IMR-90 (cell line): ENCODE measurements at regions not wholly inside any gene's neighbourhood (a gene's known extent, or its start where the extent isn't known, plus 50 kb on each side); places are given as distances from the start of the nearest gene placed in this dataset.

Source experiments
- ATAC-seq: fragments of 200-7000 bp; cut with Tn5 transposase; 2 replicates; pipeline ENCODE4 v1.9.1; 2020; ENCODE audit warnings: low read depth, mild to moderate bottlenecking, moderate library complexity
- BruUV-seq: library from RNA; stranded (reverse); fragments of 400-500 nt; replicated peaks from 2 replicates; lab custom pipeline; 2021; lab: Mats Ljungman, UMichigan
- CTCF ChIA-PET: fragments of 300-600 bp; formaldehyde crosslinking; extraction: SDS; loops from one replicate; lab custom pipeline; 2021; ENCODE audit warnings: antibody characterized with exemption; lab: Yijun Ruan, JAX
- POLR2A ChIA-PET: fragments of 300-600 bp; sonication (Branson Sonifier 250); formaldehyde crosslinking; loops from one replicate; lab custom pipeline; 2022; ENCODE audit warnings: antibody characterized with exemption; ENCODE audit not compliant: unreplicated experiment; lab: Charles Lee
- DNase-seq: peaks from one replicate; pipeline ENCODE4 v3.0.0; 2013
- H2AFZ ChIP-seq: replicated peaks from 2 replicates; pipeline ENCODE3; 2013; ENCODE audit warnings: low read length, mild to moderate bottlenecking; ENCODE audit not compliant: poor library complexity
- H2AK5ac ChIP-seq: 2 replicates; pipeline ENCODE4 v1.6.1; 2013; ENCODE audit warnings: low read depth, low read length, inconsistent platforms
- H2AK9ac ChIP-seq: replicated peaks from 2 replicates; pipeline ENCODE3; 2013; ENCODE audit warnings: mild to moderate bottlenecking, low read depth, low read length, moderate library complexity; ENCODE audit not compliant: poor library complexity
- H2BK120ac ChIP-seq: 2 replicates; pipeline ENCODE4 v1.6.1; 2013; ENCODE audit warnings: low read depth, low read length, inconsistent platforms
- H2BK15ac ChIP-seq: 3 replicates; pipeline ENCODE4 v1.6.1; 2013; ENCODE audit warnings: low read depth, low read length, inconsistent platforms
- H2BK20ac ChIP-seq: 2 replicates; pipeline ENCODE4 v1.6.1; 2013; ENCODE audit warnings: low read depth, mild to moderate bottlenecking, inconsistent platforms, low read length, moderate library complexity
- H2BK5ac ChIP-seq: 2 replicates; pipeline ENCODE4 v1.6.1; 2013; ENCODE audit warnings: mild to moderate bottlenecking, low read depth, low read length, inconsistent platforms; ENCODE audit not compliant: poor library complexity, severe bottlenecking
- H3K14ac ChIP-seq: replicated peaks from 2 replicates; pipeline ENCODE4 v1.6.1; 2013; ENCODE audit warnings: low read depth, low read length, inconsistent platforms
- H3K18ac ChIP-seq: 2 replicates; pipeline ENCODE4 v1.6.1; 2013; ENCODE audit warnings: low read depth, low read length, control low read depth
- H3K23ac ChIP-seq: 2 replicates; pipeline ENCODE4 v1.6.1; 2013; ENCODE audit warnings: low read depth, low read length, inconsistent platforms
- H3K27ac ChIP-seq: 2 replicates; pipeline ENCODE4 v1.5.1; 2013; ENCODE audit warnings: mild to moderate bottlenecking, control low read depth, low read length; ENCODE audit not compliant: insufficient read depth
- H3K27me3 ChIP-seq: 2 replicates; pipeline ENCODE4 v1.6.1; 2013; ENCODE audit warnings: low read length; ENCODE audit not compliant: control insufficient read depth, insufficient read depth
- H3K36me3 ChIP-seq: 2 replicates; pipeline ENCODE4 v1.6.1; 2013; ENCODE audit warnings: low read length, mixed read lengths; ENCODE audit not compliant: control insufficient read depth, insufficient read depth
- H3K4ac ChIP-seq: 2 replicates; pipeline ENCODE4 v1.6.1; 2013; ENCODE audit warnings: low read depth, low read length, inconsistent platforms
- H3K4me1 ChIP-seq: 2 replicates; pipeline ENCODE4 v1.6.1; 2013; ENCODE audit warnings: low read length, mixed read lengths; ENCODE audit not compliant: control insufficient read depth, insufficient read depth
- H3K4me2 ChIP-seq: 2 replicates; pipeline ENCODE4 v1.6.1; 2013; ENCODE audit warnings: low read depth, mild to moderate bottlenecking, control low read depth, low read length, moderate library complexity
- H3K4me3 ChIP-seq: 2 replicates; pipeline ENCODE4 v1.5.1; 2013; ENCODE audit warnings: low read depth, mild to moderate bottlenecking, control low read depth, low read length, moderate library complexity; ENCODE audit not compliant: insufficient read depth
- H3K56ac ChIP-seq: 2 replicates; pipeline ENCODE4 v1.6.1; 2013; ENCODE audit warnings: low read length, inconsistent platforms; ENCODE audit not compliant: insufficient read depth; ENCODE audit errors: extremely low read depth
- H3K79me1 ChIP-seq, 2 experiments: 2 replicates each; pipeline ENCODE4 v1.6.1; 2013; ENCODE audit warnings: low read length in 2 of 2, inconsistent platforms in 1 of 2, low read depth in 1 of 2
- H3K9ac ChIP-seq: 2 replicates; pipeline ENCODE4 v1.6.1; 2013; ENCODE audit warnings: low read depth, low read length, control low read depth
- H3K9me1 ChIP-seq: 2 replicates; pipeline ENCODE4 v1.6.1; 2013; ENCODE audit warnings: low read length, inconsistent platforms; ENCODE audit not compliant: insufficient read depth
- H3K9me3 ChIP-seq: 2 replicates; pipeline ENCODE4 v1.6.1; 2013; ENCODE audit warnings: low read length; ENCODE audit not compliant: control insufficient read depth, insufficient read depth
- H4K20me1 ChIP-seq: 2 replicates; pipeline ENCODE4 v1.6.1; 2013; ENCODE audit warnings: low read length, inconsistent platforms; ENCODE audit not compliant: insufficient read depth
- H4K5ac ChIP-seq: 2 replicates; pipeline ENCODE4 v1.6.1; 2013; ENCODE audit warnings: mild to moderate bottlenecking, low read depth, low read length, control low read depth
- H4K8ac ChIP-seq, 2 experiments: 2 replicates each; pipeline ENCODE4 v1.6.1; 2013; ENCODE audit warnings: low read depth in 2 of 2, low read length in 2 of 2, control low read depth in 1 of 2, inconsistent platforms in 1 of 2
- H4K91ac ChIP-seq: 2 replicates; pipeline ENCODE4 v1.6.1; 2013; ENCODE audit warnings: low read depth, low read length, inconsistent platforms; ENCODE audit not compliant: insufficient read depth
- BHLHE40 ChIP-seq: fragments of 150-350 bp; IDR thresholded peaks from 2 replicates; pipeline ENCODE4 v1.6.1; 2016; ENCODE audit warnings: mild to moderate bottlenecking, low read depth, low read length
- CEBPB ChIP-seq: IDR thresholded peaks from 2 replicates; pipeline ENCODE4 v1.6.1; 2012; ENCODE audit warnings: low read depth, low read length, improper control_type of control experiment
- FOS ChIP-seq: fragments of 150-350 bp; IDR thresholded peaks from 2 replicates; pipeline ENCODE4 v1.6.1; 2016; ENCODE audit warnings: low read depth, low read length
- MAFK ChIP-seq: IDR thresholded peaks from 2 replicates; pipeline ENCODE4 v1.6.1; 2012; ENCODE audit warnings: low read depth, low read length, improper control_type of control experiment
- MAZ ChIP-seq: IDR thresholded peaks from 2 replicates; pipeline ENCODE4 v1.6.1; 2012; ENCODE audit warnings: low read depth, mild to moderate bottlenecking, low read length, improper control_type of control experiment, moderate library complexity, borderline replicate concordance
- MXI1 ChIP-seq: IDR thresholded peaks from 2 replicates; pipeline ENCODE4 v1.6.1; 2012; ENCODE audit warnings: low read depth, mild to moderate bottlenecking, low read length, moderate library complexity, borderline replicate concordance
- NFE2L2 ChIP-seq: fragments of 150-350 bp; IDR thresholded peaks from 2 replicates; pipeline ENCODE4 v1.6.1; 2016; ENCODE audit warnings: low read depth, mild to moderate bottlenecking, low read length
- POLR2A ChIP-seq: IDR thresholded peaks from 2 replicates; pipeline ENCODE4 v1.6.1; 2012; ENCODE audit warnings: mild to moderate bottlenecking, low read depth, low read length
- RAD21 ChIP-seq: IDR thresholded peaks from 2 replicates; pipeline ENCODE4 v1.6.1; 2012; ENCODE audit warnings: low read length, improper control_type of control experiment
- RCOR1 ChIP-seq: IDR thresholded peaks from 2 replicates; pipeline ENCODE4 v1.6.1; 2012; ENCODE audit warnings: mild to moderate bottlenecking, low read length, improper control_type of control experiment; ENCODE audit not compliant: insufficient replicate concordance
- RFX5 ChIP-seq: IDR thresholded peaks from 2 replicates; pipeline ENCODE4 v1.8.0; 2012; ENCODE audit warnings: low read depth, mild to moderate bottlenecking, low read length, moderate library complexity
- SMC3 ChIP-seq: fragments of 150-350 bp; IDR thresholded peaks from 2 replicates; pipeline ENCODE4 v1.6.1; 2016; ENCODE audit warnings: low read depth, mild to moderate bottlenecking, antibody characterized with exemption, low read length, moderate library complexity
- WGBS, 2 experiments: methylation state at CpG; one replicate each; pipeline versions ENCODE4 v1.1.5 to v1.1.7; 2013; ENCODE audit warnings: missing lambda C conversion rate in 2 of 2; ENCODE audit not compliant: insufficient read length in 1 of 2; ENCODE audit errors: extremely low coverage in 2 of 2; 5-methylcytosine and 5-hydroxymethylcytosine counted together
- dilution Hi-C: fragments of 300-500 bp; cut with HindIII; formaldehyde crosslinking; loops from one replicate; pipeline ENCODE4 v1.14.3; 2018; ENCODE audit warnings: low sequenced_read_pairs; ENCODE audit not compliant: unreplicated experiment
- in situ Hi-C: fragments of 300-500 bp; cut with MboI; formaldehyde crosslinking; loops from 3 replicates; pipeline ENCODE4 v1.14.3; 2019; ENCODE audit warnings: low sequenced_read_pairs, inconsistent platforms, mixed read lengths
- intact Hi-C: fragments of 100-400 bp; cut with micrococcal nuclease; formaldehyde crosslinking; loops from 2 replicates; pipeline ENCODE4 v1.10.0; 2022
- TF ChIP-seq, protein P1 (sequence below): fragments of 150-350 bp; IDR thresholded peaks from 2 replicates; pipeline ENCODE4 v1.6.1; 2016; ENCODE audit warnings: low read depth, mild to moderate bottlenecking, low read length, moderate library complexity, borderline replicate concordance
- TF ChIP-seq, protein P2 (sequence below): fragments of 150-350 bp; IDR thresholded peaks from 2 replicates; pipeline ENCODE4 v1.6.1; 2017; ENCODE audit warnings: mild to moderate bottlenecking, antibody characterized with exemption, low read length, low read depth

GRCh38 chr3:159922193-159922840 is 66.3 kb upstream of the IL12A start:
- ChIA-PET POLR2A (no interaction called here), CTCF (no interaction called here)
- no peak overlapping the region for H2AK5ac ChIP-seq
- DNase-seq: no peak
- 0 out of 3 replicates have a peak overlapping the region, but pooled peaks have one; percentile 41 for H2BK15ac ChIP-seq
- no peak overlapping the region for H3K23ac ChIP-seq
- TF ChIP-seq RAD21 (no peak), MXI1 (no peak), BHLHE40 (no peak), NFE2L2 (no peak), SMC3 (no peak), RFX5 (no peak), RCOR1 (no peak), MAFK (no peak), FOS (no peak), POLR2A (no peak), MAZ (no peak), CEBPB (no peak)
- TF ChIP-seq, protein P1, sequence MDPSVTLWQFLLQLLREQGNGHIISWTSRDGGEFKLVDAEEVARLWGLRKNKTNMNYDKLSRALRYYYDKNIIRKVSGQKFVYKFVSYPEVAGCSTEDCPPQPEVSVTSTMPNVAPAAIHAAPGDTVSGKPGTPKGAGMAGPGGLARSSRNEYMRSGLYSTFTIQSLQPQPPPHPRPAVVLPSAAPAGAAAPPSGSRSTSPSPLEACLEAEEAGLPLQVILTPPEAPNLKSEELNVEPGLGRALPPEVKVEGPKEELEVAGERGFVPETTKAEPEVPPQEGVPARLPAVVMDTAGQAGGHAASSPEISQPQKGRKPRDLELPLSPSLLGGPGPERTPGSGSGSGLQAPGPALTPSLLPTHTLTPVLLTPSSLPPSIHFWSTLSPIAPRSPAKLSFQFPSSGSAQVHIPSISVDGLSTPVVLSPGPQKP: no peak
- TF ChIP-seq, protein P2, sequence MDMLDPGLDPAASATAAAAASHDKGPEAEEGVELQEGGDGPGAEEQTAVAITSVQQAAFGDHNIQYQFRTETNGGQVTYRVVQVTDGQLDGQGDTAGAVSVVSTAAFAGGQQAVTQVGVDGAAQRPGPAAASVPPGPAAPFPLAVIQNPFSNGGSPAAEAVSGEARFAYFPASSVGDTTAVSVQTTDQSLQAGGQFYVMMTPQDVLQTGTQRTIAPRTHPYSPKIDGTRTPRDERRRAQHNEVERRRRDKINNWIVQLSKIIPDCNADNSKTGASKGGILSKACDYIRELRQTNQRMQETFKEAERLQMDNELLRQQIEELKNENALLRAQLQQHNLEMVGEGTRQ: no peak
- no peaks in the 10 kb centered on the region; the same call in 1 of the 2 replicates for H3K9me3 ChIP-seq
- no peak overlapping the region for H4K8ac ChIP-seq
- no peak overlapping the region for H4K5ac ChIP-seq
- no peaks in the 10 kb centered on the region for H3K36me3 ChIP-seq
- H2BK5ac ChIP-seq: no peak overlapping the region
- dilution Hi-C loops (no loop called here), intact Hi-C loops (no loop called here), in situ Hi-C loops (no loop called here)
- H3K27ac ChIP-seq: no peak overlapping the region
- WGBS, 2 experiments: no CpG with 5 or more reads among the region's 4 CpGs
- H3K9ac ChIP-seq: no peak overlapping the region
- H3K14ac ChIP-seq: no peak overlapping the region
- H3K4ac ChIP-seq: no peak overlapping the region
- H4K91ac ChIP-seq: no peak overlapping the region
- no peaks in the 10 kb centered on the region for H3K27me3 ChIP-seq
- peaks cover 6% of the 10 kb centered on the region; the same call in 1 of the 2 replicates for H3K9me1 ChIP-seq
- no peak overlapping the region for H2AFZ ChIP-seq
- no peak overlapping the region for H2AK9ac ChIP-seq
- H3K79me1 ChIP-seq: no peaks in the 10 kb centered on the region
- H2BK120ac ChIP-seq: no peak overlapping the region
- ATAC-seq: no peak
- H2BK20ac ChIP-seq: no peak overlapping the region; the same call in 1 of the 2 replicates
- H3K56ac ChIP-seq: no peak overlapping the region
- H3K4me2 ChIP-seq: no peak overlapping the region
- H3K18ac ChIP-seq: no peak overlapping the region
- no peak overlapping the region for H3K4me3 ChIP-seq
- no TSS peak for BruUV-seq
- peaks cover 3% of the 10 kb centered on the region for H3K4me1 ChIP-seq
- H4K20me1 ChIP-seq: no peaks in the 10 kb centered on the region
